ENCODE measurements at regions not wholly inside any gene's neighbourhood (a gene's known extent, or its start where the extent isn't known, plus 50 kb on each side); places are given as distances from the start of the nearest gene placed in this dataset.
"Not testable (repeated sequence)": the region's sequence is repeated elsewhere in the genome, so short reads cannot be mapped to it uniquely, and the experiment has no call there.

DNA sequence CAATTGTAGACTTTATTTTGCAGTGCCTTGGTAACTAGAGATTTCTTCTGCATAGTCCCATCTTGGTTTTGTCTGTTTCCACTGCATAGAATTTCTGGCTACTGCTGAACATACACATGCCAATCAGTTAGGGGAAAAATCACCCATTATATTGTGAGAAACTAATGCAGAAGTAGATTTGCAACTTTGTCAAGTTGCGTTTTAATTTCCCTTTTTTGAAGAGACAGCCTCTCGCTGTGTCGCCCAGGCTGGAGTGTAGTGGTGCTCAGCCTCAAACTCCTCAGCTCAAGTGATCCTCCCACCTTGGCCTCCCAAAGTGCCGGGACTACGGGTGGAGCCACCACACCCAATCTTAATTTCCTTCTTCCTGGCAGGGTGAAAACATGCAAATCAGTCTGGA is 83.1 kb upstream of the WSB1 start:
- DNase-seq: not testable (repeated sequence)

DNA sequence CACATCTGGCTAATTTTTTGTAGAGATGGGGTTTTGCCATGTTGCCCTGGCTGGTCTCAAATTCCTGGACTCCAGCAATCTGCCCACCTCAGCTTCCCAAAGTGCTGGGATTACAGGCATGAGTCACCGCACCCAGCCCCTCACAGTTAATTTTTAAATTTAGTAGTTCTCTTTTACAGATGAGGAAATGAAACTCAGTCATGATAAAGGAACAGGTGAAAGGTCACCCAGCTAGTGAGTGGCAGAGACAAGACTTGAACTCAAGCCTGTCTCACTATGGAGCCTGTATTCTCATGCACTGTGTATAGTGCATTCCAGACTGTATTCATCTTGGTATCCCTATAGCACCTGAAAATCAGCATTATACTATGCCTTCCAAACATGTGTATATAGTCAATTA is 77.1 kb upstream of the WSB1 start:
- no peak for DNase-seq

- DNase-seq: no peak
These were observed 76.3 kb upstream of the WSB1 start for GRCh38 chr17:27217631-27218030.

GRCh38 chr17:27218041-27218440 is 75.9 kb upstream of the WSB1 start:
- DNase-seq: no peak

DNA sequence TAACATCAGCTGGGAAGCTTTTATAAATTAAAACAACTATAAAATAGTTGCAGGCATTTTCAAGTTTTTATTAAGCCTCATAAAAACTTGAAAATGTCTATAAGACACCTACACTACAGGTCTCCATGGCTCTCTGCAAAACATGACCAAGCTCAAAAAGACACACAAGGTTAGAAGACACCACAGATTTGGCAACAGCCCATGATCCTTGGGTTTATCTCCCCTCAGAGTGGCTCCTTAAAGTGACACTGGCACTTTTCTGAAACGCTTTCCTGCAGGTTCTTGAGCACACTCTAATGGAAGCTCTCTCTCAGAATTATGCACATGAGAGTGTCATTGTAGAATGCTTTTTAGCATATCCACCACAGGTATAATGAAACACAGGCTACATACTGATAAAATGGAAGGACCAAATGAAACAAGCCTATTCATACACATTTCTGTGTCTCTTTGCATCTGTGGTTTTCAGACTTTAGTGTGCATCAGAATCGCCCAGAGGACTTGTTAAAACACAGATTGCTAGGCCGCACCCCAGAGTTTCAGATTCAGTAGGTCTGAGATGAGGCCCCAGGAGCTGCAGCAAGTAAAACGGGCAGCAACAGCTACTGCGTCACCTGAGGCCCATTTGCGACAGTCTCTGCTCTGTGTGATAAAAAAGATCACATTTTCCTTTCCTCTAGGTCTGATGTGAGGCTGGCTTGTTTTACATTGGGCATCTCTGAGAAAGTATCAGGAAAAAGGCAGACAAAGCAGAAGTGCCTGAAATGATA is 75.0 kb upstream of the WSB1 start:
- no peak for DNase-seq

- no peak for DNase-seq
These were observed 71.4 kb upstream of the WSB1 start for GRCh38 chr17:27222515-27222914.

GRCh38 chr17:27224526-27225315 is 69.2 kb upstream of the WSB1 start:
- DNase-seq: no peak

DNA sequence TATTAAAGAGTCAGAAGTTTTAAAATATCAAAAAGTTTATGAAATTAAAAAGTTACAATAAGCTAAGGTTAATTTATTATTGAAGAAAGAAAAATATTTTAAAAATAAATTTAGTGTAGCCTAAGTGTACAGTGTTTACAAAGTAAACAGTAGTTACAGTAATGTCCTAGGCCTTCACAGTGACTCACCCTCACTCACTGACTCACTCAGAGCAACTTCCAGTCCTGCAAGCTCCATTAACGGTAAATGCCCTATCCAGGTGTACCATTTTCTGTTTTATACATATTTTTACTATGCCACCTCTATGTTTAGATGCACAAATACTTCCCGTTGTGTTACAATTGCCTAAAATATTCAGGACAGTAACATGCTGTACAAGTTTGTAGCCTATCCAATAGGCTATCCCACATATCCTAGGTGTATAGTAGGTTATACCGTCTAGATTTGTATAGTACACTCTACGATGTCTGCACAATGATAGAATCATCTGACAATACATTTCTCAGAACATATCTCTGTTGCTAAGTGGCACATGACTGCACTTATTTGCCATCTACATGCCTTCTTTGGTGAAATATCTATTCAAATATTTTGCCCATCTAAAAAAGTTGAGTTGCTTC is 67.2 kb upstream of the WSB1 start:
- DNase-seq: no peak

DNA sequence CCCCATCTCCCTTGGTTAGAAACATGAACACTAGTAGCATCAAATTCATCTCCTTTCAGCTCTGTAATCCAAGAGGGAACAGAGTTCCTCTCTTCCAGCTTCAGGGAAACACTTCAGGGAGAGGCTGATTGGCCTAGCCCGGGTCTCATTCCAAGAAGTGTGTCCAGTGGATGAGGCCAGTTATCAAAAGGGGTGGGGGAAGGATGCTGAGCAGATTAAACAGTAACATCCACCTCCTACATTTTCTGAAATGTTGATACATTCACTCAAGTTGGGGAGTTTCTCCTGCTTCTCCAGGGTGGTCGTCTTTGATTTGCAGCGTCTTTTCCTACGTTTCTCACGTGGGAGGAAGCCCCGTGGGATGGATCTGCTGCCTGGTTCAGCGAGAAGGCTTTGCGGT is 62.9 kb upstream of the WSB1 start:
- no peak for DNase-seq

- no peak for DNase-seq
These were observed 61.6 kb upstream of the WSB1 start for GRCh38 chr17:27232328-27232727.

- no peak for DNase-seq
These were observed 60.9 kb upstream of the WSB1 start for GRCh38 chr17:27233059-27233458.

DNA sequence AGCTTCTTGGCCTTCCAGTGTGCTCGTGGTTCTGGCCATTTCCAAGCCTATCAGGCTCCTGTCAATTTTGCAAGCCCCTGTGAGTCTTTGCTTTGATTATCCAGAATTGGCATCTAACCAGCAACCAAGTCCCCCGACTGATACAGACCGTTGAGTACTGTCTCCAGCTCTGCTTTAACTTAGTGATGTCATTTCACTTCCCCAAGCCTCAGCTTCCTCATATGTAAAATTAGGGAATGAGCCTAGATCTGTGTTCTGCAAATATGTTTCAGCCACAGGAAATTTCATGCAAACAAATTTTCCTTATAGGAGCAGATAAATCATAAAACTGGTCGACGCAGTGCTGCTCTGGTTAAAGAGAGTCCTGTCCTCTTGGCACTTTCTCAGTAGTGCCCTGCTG is 60.1 kb upstream of the WSB1 start:
- no peak for DNase-seq

GRCh38 chr17:27236717-27237315 is 57.1 kb upstream of the WSB1 start:
- no peak for DNase-seq

- no peak for DNase-seq
These were observed 56.0 kb upstream of the WSB1 start for GRCh38 chr17:27237890-27238289.

- DNase-seq: no peak
These were observed 54.9 kb upstream of the WSB1 start for GRCh38 chr17:27239046-27239445.

DNA sequence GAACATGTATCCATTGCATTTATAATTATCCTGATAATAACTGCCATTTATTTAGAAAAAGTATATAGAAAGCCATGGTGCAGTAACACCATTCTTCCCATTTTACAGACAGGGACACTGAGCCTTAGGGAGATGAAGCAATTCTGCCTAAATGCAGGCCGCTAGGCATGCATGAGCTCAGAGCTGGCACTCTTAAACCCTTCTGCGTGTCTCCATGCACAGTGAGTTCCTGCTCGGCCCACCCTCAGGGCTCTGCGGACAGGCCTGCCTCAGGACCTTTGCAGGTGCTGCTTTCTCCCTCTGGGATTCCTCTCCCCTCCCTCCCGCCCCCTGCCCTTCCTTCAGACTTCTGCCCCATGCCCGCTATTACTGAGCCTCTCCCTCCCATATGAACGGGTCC is 54.3 kb upstream of the WSB1 start:
- no peak for DNase-seq

GRCh38 chr17:27240086-27240801 is 53.7 kb upstream of the WSB1 start:
- no peak for DNase-seq

- no peak for DNase-seq
These were observed 53.1 kb upstream of the WSB1 start for GRCh38 chr17:27240802-27241155.

DNA sequence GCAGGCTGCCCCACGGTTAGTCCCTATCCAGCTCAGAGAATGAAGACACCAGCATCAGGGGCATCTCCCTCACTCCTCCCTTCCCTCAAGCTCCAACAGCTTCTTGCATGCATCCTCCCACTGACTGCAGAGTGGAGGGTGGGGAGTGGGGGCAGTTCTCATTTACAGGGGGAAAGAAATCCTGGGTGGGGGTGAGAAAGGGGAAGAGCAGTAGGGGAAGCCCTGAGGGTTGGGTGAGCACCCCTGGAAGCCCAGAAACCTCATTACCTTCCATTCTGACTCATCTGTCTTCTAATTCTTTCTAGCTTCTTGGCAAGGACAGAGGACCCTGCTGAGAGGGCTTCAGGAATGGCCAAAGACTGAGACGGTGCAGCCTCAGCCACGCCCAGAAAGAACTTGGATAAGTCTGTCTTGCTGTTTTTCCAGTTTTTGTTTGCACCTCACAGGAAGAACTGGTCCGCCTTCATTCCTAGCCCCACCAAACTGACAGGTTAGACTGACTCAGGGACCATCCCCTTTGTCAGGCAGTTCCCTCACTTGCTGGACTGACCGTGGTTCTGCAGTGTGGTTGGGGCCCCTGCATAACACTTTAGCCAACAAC is 52.5 kb upstream of the WSB1 start:
- DNase-seq: no peak

DNA sequence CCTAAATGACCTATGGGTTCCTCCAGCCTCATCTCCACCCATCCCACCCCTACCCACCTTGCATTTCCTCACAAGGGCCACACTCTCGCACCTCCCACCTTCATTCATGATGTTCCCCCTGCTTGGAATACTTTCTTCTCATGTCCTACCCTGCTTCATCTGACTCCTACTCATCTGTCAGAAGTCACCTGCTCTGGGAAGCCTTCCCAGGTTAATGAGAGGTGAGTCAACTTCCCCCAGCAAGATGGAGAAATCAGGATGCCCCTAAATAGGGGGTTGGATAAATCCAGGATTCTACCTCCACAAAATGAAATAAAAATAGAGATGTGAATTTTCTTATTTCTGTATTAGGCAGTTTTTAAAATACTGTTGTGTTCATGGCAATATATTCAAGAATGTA is 51.0 kb upstream of the WSB1 start:
- no peak for DNase-seq

- DNase-seq: no peak
These were observed 49.9 kb upstream of the WSB1 start for GRCh38 chr17:27244011-27244410.

All from GDM1 (cell line).